ENCODE measurements at regions not wholly inside any gene's neighbourhood (a gene's known extent, or its start where the extent isn't known, plus 50 kb on each side); places are given as distances from the start of the nearest gene placed in this dataset.

GRCh38 chr3:78483090-78483489, 1284.7 kb downstream of the ROBO1 start:
- Histone ChIP-seq H3K27me3 (ENCODE audit: control insufficient read depth, insufficient read depth, low read length) (no peaks in the 10 kb centered on the region), H3K4me3 (ENCODE audit: low read depth, low read length) (no peak overlapping the region), H3K36me3 (ENCODE audit: control insufficient read depth, insufficient read depth, low read length) (no peaks in the 10 kb centered on the region)
- DNase-seq (ENCODE audit: low read depth) = no peak
- POLR2A ChIA-PET = interaction anchor here (0.6 kb wide), 1 partner anchor 52 kb away, joined by 3 read pairs; no protein-coding TSS in a partner anchor
- no peak for TF ChIP-seq CTCF (IDR thresholded peaks at IDR 0.05; ENCODE audit: insufficient read depth, low read depth, low read length)
- CTCF ChIA-PET = interaction anchor here (0.9 kb wide), 1 partner anchor 9 kb away, joined by 3 read pairs; no protein-coding TSS in a partner anchor

- Histone ChIP-seq H3K36me3 (ENCODE audit: control insufficient read depth, insufficient read depth, low read length) (no peaks in the 10 kb centered on the region), H3K4me3 (ENCODE audit: low read depth, low read length) (no peak overlapping the region), H3K27me3 (ENCODE audit: control insufficient read depth, insufficient read depth, low read length) (no peaks in the 10 kb centered on the region)
- no peak for DNase-seq (ENCODE audit: low read depth)
- ChIA-PET POLR2A (no interaction called here), CTCF (no interaction called here)
- no peak for TF ChIP-seq CTCF (IDR thresholded peaks at IDR 0.05; ENCODE audit: insufficient read depth, low read depth, low read length)
Observed at GRCh38 chr3:78494851-78495250, 1272.9 kb downstream of the ROBO1 start.

- no peak for DNase-seq (ENCODE audit: low read depth)
- no peak for TF ChIP-seq CTCF (IDR thresholded peaks at IDR 0.05; ENCODE audit: insufficient read depth, low read depth, low read length)
- CTCF ChIA-PET = no interaction called here
- Histone ChIP-seq H3K4me3 (ENCODE audit: low read depth, low read length) (no peak overlapping the region), H3K27me3 (ENCODE audit: control insufficient read depth, insufficient read depth, low read length) (no peaks in the 10 kb centered on the region), H3K36me3 (ENCODE audit: control insufficient read depth, insufficient read depth, low read length) (no peaks in the 10 kb centered on the region)
- POLR2A ChIA-PET = no interaction called here
Observed at GRCh38 chr3:78495301-78495700, 1272.5 kb downstream of the ROBO1 start.

GRCh38 chr3:78496501-78496900, 1271.3 kb downstream of the ROBO1 start:
- H3K36me3 ChIP-seq (ENCODE audit: control insufficient read depth, insufficient read depth, low read length) = no peaks in the 10 kb centered on the region
- H3K27me3 ChIP-seq (ENCODE audit: control insufficient read depth, insufficient read depth, low read length) = no peaks in the 10 kb centered on the region
- no peak overlapping the region for H3K4me3 ChIP-seq (ENCODE audit: low read depth, low read length)
- ChIA-PET CTCF (interaction anchor here (1.2 kb wide), 1 partner anchor 10 kb away, joined by 3 read pairs; no protein-coding TSS in a partner anchor), POLR2A (no interaction called here)
- no peak for TF ChIP-seq CTCF (IDR thresholded peaks at IDR 0.05; ENCODE audit: insufficient read depth, low read depth, low read length)
- no peak for DNase-seq (ENCODE audit: low read depth)

GRCh38 chr3:78497021-78497420, 1270.8 kb downstream of the ROBO1 start:
- CTCF ChIA-PET = no interaction called here
- Histone ChIP-seq H3K27me3 (ENCODE audit: control insufficient read depth, insufficient read depth, low read length) (no peaks in the 10 kb centered on the region), H3K36me3 (ENCODE audit: control insufficient read depth, insufficient read depth, low read length) (no peaks in the 10 kb centered on the region), H3K4me3 (ENCODE audit: low read depth, low read length) (no peak overlapping the region)
- POLR2A ChIA-PET = no interaction called here
- TF ChIP-seq CTCF (IDR thresholded peaks at IDR 0.05; ENCODE audit: insufficient read depth, low read depth, low read length) = no peak
- no peak for DNase-seq (ENCODE audit: low read depth)
